Neural progenitor cell (in vitro differentiated cells): ENCODE measurements at regions not wholly inside any gene's neighbourhood (a gene's known extent, or its start where the extent isn't known, plus 50 kb on each side); places are given as distances from the start of the nearest gene placed in this dataset.

ENCODE experiments used
- DNase-seq: peaks from one replicate; pipeline ENCODE4 v3.0.0-alpha.2; 2016; ENCODE audit warnings: low spot score
- H2AFZ ChIP-seq: fragments of 200-600 bp; sonication (generic); replicated peaks from 2 replicates; pipeline ENCODE4 v1.6.1; 2016; ENCODE audit warnings: antibody characterized with exemption
- H3F3A ChIP-seq: fragments of 200-600 bp; sonication (generic); 2 replicates; pipeline ENCODE4 v1.6.1; 2016; ENCODE audit warnings: antibody characterized with exemption, low read depth
- H3K27ac ChIP-seq: fragments of 200-600 bp; sonication (generic); 2 replicates; pipeline ENCODE4 v1.5.1; 2016; ENCODE audit warnings: mild to moderate bottlenecking
- H3K27me3 ChIP-seq: fragments of 200-600 bp; sonication (generic); 2 replicates; pipeline ENCODE4 v1.6.1; 2016; ENCODE audit warnings: mild to moderate bottlenecking, moderate library complexity
- H3K36me3 ChIP-seq: fragments of 200-600 bp; sonication (generic); 2 replicates; pipeline ENCODE4 v1.5.1; 2016
- H3K4me1 ChIP-seq: fragments of 200-600 bp; sonication (generic); 2 replicates; pipeline ENCODE4 v1.6.1; 2016; ENCODE audit warnings: mixed run types
- H3K4me2 ChIP-seq: fragments of 200-600 bp; sonication (generic); 2 replicates; pipeline ENCODE4 v1.6.1; 2016
- H3K4me3 ChIP-seq: fragments of 200-600 bp; sonication (generic); 2 replicates; pipeline ENCODE4 v1.5.1; 2016
- H3K79me2 ChIP-seq: fragments of 200-600 bp; sonication (generic); 2 replicates; pipeline ENCODE4 v1.6.1; 2016; ENCODE audit warnings: low read depth
- H3K9ac ChIP-seq: fragments of 200-600 bp; sonication (generic); 2 replicates; pipeline ENCODE4 v1.6.1; 2016
- H3K9me3 ChIP-seq: fragments of 200-600 bp; sonication (generic); 2 replicates; pipeline ENCODE4 v1.5.1; 2016; ENCODE audit warnings: low read depth
- H4K20me1 ChIP-seq: fragments of 200-600 bp; sonication (generic); 2 replicates; pipeline ENCODE4 v1.6.1; 2016; ENCODE audit warnings: low read depth
- H3K27ac Mint-ChIP-seq: 3 replicates; pipeline ENCODE4 v1.8.0; 2021; ENCODE audit warnings: mixed read lengths
- H3K27me3 Mint-ChIP-seq: 2 replicates; pipeline ENCODE4 v1.8.0; 2022; ENCODE audit warnings: low read depth, mild to moderate bottlenecking, inconsistent platforms, moderate library complexity, mixed read lengths; ENCODE audit not compliant: insufficient read depth
- H3K36me3 Mint-ChIP-seq: 3 replicates; pipeline ENCODE4 v1.8.0; 2021; ENCODE audit warnings: mixed read lengths
- H3K4me1 Mint-ChIP-seq: 3 replicates; pipeline ENCODE4 v1.8.0; 2021; ENCODE audit warnings: mixed read lengths
- H3K4me3 Mint-ChIP-seq: 3 replicates; pipeline ENCODE4 v1.8.0; 2021; ENCODE audit warnings: mild to moderate bottlenecking, moderate library complexity, mixed read lengths
- H3K9me3 Mint-ChIP-seq: 3 replicates; pipeline ENCODE4 v1.8.0; 2020; ENCODE audit warnings: mixed read lengths
- CTCF ChIP-seq: fragments of 200-600 bp; sonication (generic); IDR thresholded peaks from 2 replicates; pipeline ENCODE4 v1.5.1; 2017; ENCODE audit warnings: antibody characterized with exemption, mild to moderate bottlenecking
- EZH2 ChIP-seq: fragments of 200-600 bp; sonication (generic); IDR thresholded peaks from 2 replicates; pipeline ENCODE4 v1.6.1; 2017; ENCODE audit warnings: antibody characterized with exemption, mild to moderate bottlenecking, moderate library complexity
- EZH2phosphoT487 ChIP-seq: fragments of 200-600 bp; sonication (generic); IDR thresholded peaks from 2 replicates; pipeline ENCODE4 v1.6.1; 2017; ENCODE audit warnings: antibody characterized with exemption

GRCh38 chr10:80945264-80945880 is 407.7 kb downstream of the SH2D4B start:
- H3K36me3 ChIP-seq, result no peaks in the 10 kb centered on the region
- H3K27ac ChIP-seq, result no peak overlapping the region
- peak overlapping the region; percentile 77 for H2AFZ ChIP-seq
- Mint-ChIP-seq H3K27ac (peak overlapping the region; percentile 60), H3K27me3 (peaks cover 3% of the 10 kb centered on the region), H3K4me3 (no peak overlapping the region), H3K4me1 (peaks cover 11% of the 10 kb centered on the region), H3K9me3 (no peaks in the 10 kb centered on the region), H3K36me3 (no peaks in the 10 kb centered on the region)
- no peaks in the 10 kb centered on the region for H3F3A ChIP-seq
- H4K20me1 ChIP-seq, result no peaks in the 10 kb centered on the region
- no peak for TF ChIP-seq EZH2phosphoT487
- no peak for TF ChIP-seq EZH2
- TF ChIP-seq CTCF, result peak; percentile 74
- no peak overlapping the region for H3K4me3 ChIP-seq
- H3K4me1 ChIP-seq, result no peaks in the 10 kb centered on the region
- no peaks in the 10 kb centered on the region for H3K79me2 ChIP-seq
- no peaks in the 10 kb centered on the region for H3K27me3 ChIP-seq
- H3K4me2 ChIP-seq, result no peak overlapping the region
- H3K9ac ChIP-seq, result no peak overlapping the region
- H3K9me3 ChIP-seq, result no peaks in the 10 kb centered on the region
- peak; percentile 68 for DNase-seq

GRCh38 chr10:80946073-80946472 is 408.4 kb downstream of the SH2D4B start:
- H3K27me3 ChIP-seq, result no peaks in the 10 kb centered on the region
- H3K4me1 ChIP-seq, result no peaks in the 10 kb centered on the region
- H3K79me2 ChIP-seq, result no peaks in the 10 kb centered on the region
- Mint-ChIP-seq H3K4me3 (no peak overlapping the region), H3K9me3 (no peaks in the 10 kb centered on the region), H3K36me3 (no peaks in the 10 kb centered on the region), H3K27me3 (peaks cover 4% of the 10 kb centered on the region), H3K4me1 (peaks cover 13% of the 10 kb centered on the region), H3K27ac (no peak overlapping the region)
- H3K9me3 ChIP-seq, result no peaks in the 10 kb centered on the region
- no peaks in the 10 kb centered on the region for H3K36me3 ChIP-seq
- H3K4me2 ChIP-seq, result no peak overlapping the region
- H4K20me1 ChIP-seq, result no peaks in the 10 kb centered on the region
- no peaks in the 10 kb centered on the region for H3F3A ChIP-seq
- no peak overlapping the region for H3K27ac ChIP-seq
- no peak for DNase-seq
- H3K4me3 ChIP-seq, result no peak overlapping the region
- H2AFZ ChIP-seq, result no peak overlapping the region
- TF ChIP-seq EZH2phosphoT487, result no peak
- no peak for TF ChIP-seq CTCF
- no peak for TF ChIP-seq EZH2
- H3K9ac ChIP-seq, result no peak overlapping the region

- Histone ChIP-seq H3K4me2 (no peak overlapping the region), H2AFZ (no peak overlapping the region), H3K27ac (no peak overlapping the region), H4K20me1 (no peaks in the 10 kb centered on the region), H3K79me2 (no peaks in the 10 kb centered on the region), H3K9ac (no peak overlapping the region), H3K4me1 (no peaks in the 10 kb centered on the region), H3K4me3 (no peak overlapping the region), H3K36me3 (no peaks in the 10 kb centered on the region), H3K9me3 (no peaks in the 10 kb centered on the region), H3K27me3 (no peaks in the 10 kb centered on the region), H3F3A (no peaks in the 10 kb centered on the region)
- Mint-ChIP-seq H3K27ac (no peak overlapping the region), H3K4me3 (no peak overlapping the region), H3K36me3 (no peaks in the 10 kb centered on the region), H3K4me1 (peaks cover 13% of the 10 kb centered on the region), H3K27me3 (peaks cover 4% of the 10 kb centered on the region), H3K9me3 (no peaks in the 10 kb centered on the region)
- TF ChIP-seq EZH2, result no peak
- no peak for TF ChIP-seq CTCF
- TF ChIP-seq EZH2phosphoT487, result no peak
- DNase-seq, result no peak
These were observed 409.4 kb downstream of the SH2D4B start for GRCh38 chr10:80946957-80947726.
